IMR-90 (cell line): ENCODE measurements at regions not wholly inside any gene's neighbourhood (a gene's known extent, or its start where the extent isn't known, plus 50 kb on each side); places are given as distances from the start of the nearest gene placed in this dataset.

ENCODE experiments used
- ATAC-seq: fragments of 200-7000 bp; cut with Tn5 transposase; 2 replicates; pipeline ENCODE4 v1.9.1; 2020; ENCODE audit warnings: low read depth, mild to moderate bottlenecking, moderate library complexity
- BruUV-seq: library from RNA; stranded (reverse); fragments of 400-500 nt; replicated peaks from 2 replicates; lab custom pipeline; 2021; lab: Mats Ljungman, UMichigan
- CTCF ChIA-PET: fragments of 300-600 bp; formaldehyde crosslinking; extraction: SDS; loops from one replicate; lab custom pipeline; 2021; ENCODE audit warnings: antibody characterized with exemption; lab: Yijun Ruan, JAX
- POLR2A ChIA-PET: fragments of 300-600 bp; sonication (Branson Sonifier 250); formaldehyde crosslinking; loops from one replicate; lab custom pipeline; 2022; ENCODE audit warnings: antibody characterized with exemption; ENCODE audit not compliant: unreplicated experiment; lab: Charles Lee
- DNase-seq: peaks from one replicate; pipeline ENCODE4 v3.0.0; 2013
- H2AFZ ChIP-seq: replicated peaks from 2 replicates; pipeline ENCODE3; 2013; ENCODE audit warnings: low read length, mild to moderate bottlenecking; ENCODE audit not compliant: poor library complexity
- H2AK5ac ChIP-seq: 2 replicates; pipeline ENCODE4 v1.6.1; 2013; ENCODE audit warnings: low read depth, low read length, inconsistent platforms
- H2AK9ac ChIP-seq: replicated peaks from 2 replicates; pipeline ENCODE3; 2013; ENCODE audit warnings: mild to moderate bottlenecking, low read depth, low read length, moderate library complexity; ENCODE audit not compliant: poor library complexity
- H2BK120ac ChIP-seq: 2 replicates; pipeline ENCODE4 v1.6.1; 2013; ENCODE audit warnings: low read depth, low read length, inconsistent platforms
- H2BK15ac ChIP-seq: 3 replicates; pipeline ENCODE4 v1.6.1; 2013; ENCODE audit warnings: low read depth, low read length, inconsistent platforms
- H2BK20ac ChIP-seq: 2 replicates; pipeline ENCODE4 v1.6.1; 2013; ENCODE audit warnings: low read depth, mild to moderate bottlenecking, inconsistent platforms, low read length, moderate library complexity
- H2BK5ac ChIP-seq: 2 replicates; pipeline ENCODE4 v1.6.1; 2013; ENCODE audit warnings: mild to moderate bottlenecking, low read depth, low read length, inconsistent platforms; ENCODE audit not compliant: poor library complexity, severe bottlenecking
- H3K14ac ChIP-seq: replicated peaks from 2 replicates; pipeline ENCODE4 v1.6.1; 2013; ENCODE audit warnings: low read depth, low read length, inconsistent platforms
- H3K18ac ChIP-seq: 2 replicates; pipeline ENCODE4 v1.6.1; 2013; ENCODE audit warnings: low read depth, low read length, control low read depth
- H3K23ac ChIP-seq: 2 replicates; pipeline ENCODE4 v1.6.1; 2013; ENCODE audit warnings: low read depth, low read length, inconsistent platforms
- H3K27ac ChIP-seq: 2 replicates; pipeline ENCODE4 v1.5.1; 2013; ENCODE audit warnings: mild to moderate bottlenecking, control low read depth, low read length; ENCODE audit not compliant: insufficient read depth
- H3K27me3 ChIP-seq: 2 replicates; pipeline ENCODE4 v1.6.1; 2013; ENCODE audit warnings: low read length; ENCODE audit not compliant: control insufficient read depth, insufficient read depth
- H3K36me3 ChIP-seq: 2 replicates; pipeline ENCODE4 v1.6.1; 2013; ENCODE audit warnings: low read length, mixed read lengths; ENCODE audit not compliant: control insufficient read depth, insufficient read depth
- H3K4ac ChIP-seq: 2 replicates; pipeline ENCODE4 v1.6.1; 2013; ENCODE audit warnings: low read depth, low read length, inconsistent platforms
- H3K4me1 ChIP-seq: 2 replicates; pipeline ENCODE4 v1.6.1; 2013; ENCODE audit warnings: low read length, mixed read lengths; ENCODE audit not compliant: control insufficient read depth, insufficient read depth
- H3K4me2 ChIP-seq: 2 replicates; pipeline ENCODE4 v1.6.1; 2013; ENCODE audit warnings: low read depth, mild to moderate bottlenecking, control low read depth, low read length, moderate library complexity
- H3K4me3 ChIP-seq: 2 replicates; pipeline ENCODE4 v1.5.1; 2013; ENCODE audit warnings: low read depth, mild to moderate bottlenecking, control low read depth, low read length, moderate library complexity; ENCODE audit not compliant: insufficient read depth
- H3K56ac ChIP-seq: 2 replicates; pipeline ENCODE4 v1.6.1; 2013; ENCODE audit warnings: low read length, inconsistent platforms; ENCODE audit not compliant: insufficient read depth; ENCODE audit errors: extremely low read depth
- H3K79me1 ChIP-seq, 2 experiments: 2 replicates each; pipeline ENCODE4 v1.6.1; 2013; ENCODE audit warnings: low read length in 2 of 2, inconsistent platforms in 1 of 2, low read depth in 1 of 2
- H3K9ac ChIP-seq: 2 replicates; pipeline ENCODE4 v1.6.1; 2013; ENCODE audit warnings: low read depth, low read length, control low read depth
- H3K9me1 ChIP-seq: 2 replicates; pipeline ENCODE4 v1.6.1; 2013; ENCODE audit warnings: low read length, inconsistent platforms; ENCODE audit not compliant: insufficient read depth
- H3K9me3 ChIP-seq: 2 replicates; pipeline ENCODE4 v1.6.1; 2013; ENCODE audit warnings: low read length; ENCODE audit not compliant: control insufficient read depth, insufficient read depth
- H4K20me1 ChIP-seq: 2 replicates; pipeline ENCODE4 v1.6.1; 2013; ENCODE audit warnings: low read length, inconsistent platforms; ENCODE audit not compliant: insufficient read depth
- H4K5ac ChIP-seq: 2 replicates; pipeline ENCODE4 v1.6.1; 2013; ENCODE audit warnings: mild to moderate bottlenecking, low read depth, low read length, control low read depth
- H4K8ac ChIP-seq, 2 experiments: 2 replicates each; pipeline ENCODE4 v1.6.1; 2013; ENCODE audit warnings: low read depth in 2 of 2, low read length in 2 of 2, control low read depth in 1 of 2, inconsistent platforms in 1 of 2
- H4K91ac ChIP-seq: 2 replicates; pipeline ENCODE4 v1.6.1; 2013; ENCODE audit warnings: low read depth, low read length, inconsistent platforms; ENCODE audit not compliant: insufficient read depth
- ELK1 ChIP-seq: fragments of 150-350 bp; IDR thresholded peaks from 2 replicates; pipeline ENCODE4 v1.6.1; 2016; ENCODE audit warnings: low read depth, mild to moderate bottlenecking, low read length, moderate library complexity, borderline replicate concordance
- FOS ChIP-seq: fragments of 150-350 bp; IDR thresholded peaks from 2 replicates; pipeline ENCODE4 v1.6.1; 2016; ENCODE audit warnings: low read depth, low read length
- MAFK ChIP-seq: IDR thresholded peaks from 2 replicates; pipeline ENCODE4 v1.6.1; 2012; ENCODE audit warnings: low read depth, low read length, improper control_type of control experiment
- MAZ ChIP-seq: IDR thresholded peaks from 2 replicates; pipeline ENCODE4 v1.6.1; 2012; ENCODE audit warnings: low read depth, mild to moderate bottlenecking, low read length, improper control_type of control experiment, moderate library complexity, borderline replicate concordance
- WGBS, 2 experiments: methylation state at CpG; one replicate each; pipeline versions ENCODE4 v1.1.5 to v1.1.7; 2013; ENCODE audit warnings: missing lambda C conversion rate in 2 of 2; ENCODE audit not compliant: insufficient read length in 1 of 2; ENCODE audit errors: extremely low coverage in 2 of 2; 5-methylcytosine and 5-hydroxymethylcytosine counted together
- dilution Hi-C: fragments of 300-500 bp; cut with HindIII; formaldehyde crosslinking; loops from one replicate; pipeline ENCODE4 v1.14.3; 2018; ENCODE audit warnings: low sequenced_read_pairs; ENCODE audit not compliant: unreplicated experiment
- in situ Hi-C: fragments of 300-500 bp; cut with MboI; formaldehyde crosslinking; loops from 3 replicates; pipeline ENCODE4 v1.14.3; 2019; ENCODE audit warnings: low sequenced_read_pairs, inconsistent platforms, mixed read lengths
- intact Hi-C: fragments of 100-400 bp; cut with micrococcal nuclease; formaldehyde crosslinking; loops from 2 replicates; pipeline ENCODE4 v1.10.0; 2022

GRCh38 chr16:58842156-58842555 is 108.0 kb upstream of the GOT2 start:
- BruUV-seq: no TSS peak
- no peak overlapping the region for H3K23ac ChIP-seq
- H3K14ac ChIP-seq: no peak overlapping the region
- intact Hi-C loops (loop anchor here (10.0 kb wide), 1 partner anchor 1363 kb away; no protein-coding TSS in a partner anchor), in situ Hi-C loops (no loop called here), dilution Hi-C loops (no loop called here)
- CTCF ChIA-PET: no interaction called here
- no peak overlapping the region for H4K8ac ChIP-seq
- no peak overlapping the region for H3K9ac ChIP-seq
- DNase-seq (no peak), ATAC-seq (no peak)
- no peak for TF ChIP-seq ELK1
- TF ChIP-seq MAFK: no peak
- TF ChIP-seq MAZ: no peak
- TF ChIP-seq FOS: no peak
- no peak overlapping the region for H2AFZ ChIP-seq
- H3K4me2 ChIP-seq: no peak overlapping the region
- H3K27ac ChIP-seq: no peak overlapping the region
- no CpG with 5 or more reads among the region's 1 CpG for WGBS, 2 experiments
- no peak overlapping the region for H4K5ac ChIP-seq
- no peak overlapping the region for H2BK5ac ChIP-seq
- H4K91ac ChIP-seq: no peak overlapping the region
- H3K79me1 ChIP-seq: no peaks in the 10 kb centered on the region
- no peaks in the 10 kb centered on the region for H3K27me3 ChIP-seq
- H3K4me3 ChIP-seq: no peak overlapping the region
- POLR2A ChIA-PET: no interaction called here
- H3K56ac ChIP-seq: no peak overlapping the region
- H3K9me1 ChIP-seq: no peaks in the 10 kb centered on the region
- no peaks in the 10 kb centered on the region for H3K9me3 ChIP-seq
- no peak overlapping the region for H2BK120ac ChIP-seq
- H2AK9ac ChIP-seq: no peak overlapping the region
- no peaks in the 10 kb centered on the region for H3K4me1 ChIP-seq
- H2BK15ac ChIP-seq: no peak overlapping the region
- no peaks in the 10 kb centered on the region for H3K36me3 ChIP-seq
- no peak overlapping the region for H3K18ac ChIP-seq
- H2AK5ac ChIP-seq: no peak overlapping the region
- H3K4ac ChIP-seq: no peak overlapping the region
- H4K20me1 ChIP-seq: no peaks in the 10 kb centered on the region
- no peak overlapping the region for H2BK20ac ChIP-seq
